Smooth muscle cell (in vitro differentiated cells): ENCODE measurements at regions not wholly inside any gene's neighbourhood (a gene's known extent, or its start where the extent isn't known, plus 50 kb on each side); places are given as distances from the start of the nearest gene placed in this dataset.

Experiments used
- DNase-seq: peaks from one replicate; lab custom pipeline; 2025; ENCODE audit not compliant: unreplicated experiment; lab: John Stamatoyannopoulos, UW
- H2AFZ ChIP-seq: fragments of 200-600 bp; sonication (generic); 2 replicates; pipeline ENCODE4 v1.6.0; 2016; ENCODE audit warnings: antibody characterized with exemption, low read depth, mild to moderate bottlenecking
- H3F3A ChIP-seq: fragments of 200-600 bp; sonication (generic); 2 replicates; pipeline ENCODE4 v1.6.0; 2017; ENCODE audit warnings: antibody characterized with exemption, low read depth
- H3K27ac ChIP-seq: fragments of 200-600 bp; sonication (generic); 2 replicates; pipeline ENCODE4 v1.5.1; 2016; ENCODE audit warnings: low read depth, mild to moderate bottlenecking
- H3K27me3 ChIP-seq: fragments of 200-600 bp; sonication (generic); 2 replicates; pipeline ENCODE4 v1.6.1; 2016; ENCODE audit warnings: low read depth, mild to moderate bottlenecking
- H3K36me3 ChIP-seq: fragments of 200-600 bp; sonication (generic); 2 replicates; pipeline ENCODE4 v1.5.1; 2016; ENCODE audit warnings: low read depth
- H3K4me1 ChIP-seq: fragments of 200-600 bp; sonication (generic); 2 replicates; pipeline ENCODE4 v1.5.1; 2016; ENCODE audit warnings: low read depth
- H3K4me2 ChIP-seq: fragments of 200-600 bp; sonication (generic); 2 replicates; pipeline ENCODE4 v1.6.0; 2016; ENCODE audit warnings: mild to moderate bottlenecking
- H3K4me3 ChIP-seq: fragments of 200-600 bp; sonication (generic); 2 replicates; pipeline ENCODE4 v1.5.1; 2016; ENCODE audit warnings: mild to moderate bottlenecking
- H3K79me2 ChIP-seq: fragments of 200-600 bp; sonication (generic); 2 replicates; pipeline ENCODE4 v1.6.0; 2016; ENCODE audit warnings: low read depth, mild to moderate bottlenecking
- H3K9ac ChIP-seq: fragments of 200-600 bp; sonication (generic); 2 replicates; pipeline ENCODE4 v1.6.0; 2016; ENCODE audit warnings: low read depth
- H3K9me3 ChIP-seq: fragments of 200-600 bp; sonication (generic); replicated peaks from 2 replicates; pipeline ENCODE4 v1.5.1; 2016; ENCODE audit warnings: low read depth
- H4K20me1 ChIP-seq: fragments of 200-600 bp; sonication (generic); 2 replicates; pipeline ENCODE4 v1.6.0; 2016; ENCODE audit warnings: low read depth
- WGBS: methylation state at CpG from one replicate; pipeline ENCODE4 v1.1.7; 2016; ENCODE audit warnings: low lambda C conversion rate; 5-methylcytosine and 5-hydroxymethylcytosine counted together
- TF ChIP-seq, protein P1 (sequence below): fragments of 200-600 bp; sonication (generic); IDR thresholded peaks from 2 replicates; pipeline ENCODE4 v1.5.1; 2017; ENCODE audit warnings: borderline replicate concordance, mild to moderate bottlenecking, antibody characterized with exemption; ENCODE audit not compliant: insufficient read depth, poor library complexity, severe bottlenecking

GRCh38 chr7:155362380-155363145, 64.9 kb downstream of the INSIG1 start:
- no peaks in the 10 kb centered on the region for H4K20me1 ChIP-seq
- no peak overlapping the region for H2AFZ ChIP-seq
- no peaks in the 10 kb centered on the region for H3F3A ChIP-seq
- TF ChIP-seq, protein P1, sequence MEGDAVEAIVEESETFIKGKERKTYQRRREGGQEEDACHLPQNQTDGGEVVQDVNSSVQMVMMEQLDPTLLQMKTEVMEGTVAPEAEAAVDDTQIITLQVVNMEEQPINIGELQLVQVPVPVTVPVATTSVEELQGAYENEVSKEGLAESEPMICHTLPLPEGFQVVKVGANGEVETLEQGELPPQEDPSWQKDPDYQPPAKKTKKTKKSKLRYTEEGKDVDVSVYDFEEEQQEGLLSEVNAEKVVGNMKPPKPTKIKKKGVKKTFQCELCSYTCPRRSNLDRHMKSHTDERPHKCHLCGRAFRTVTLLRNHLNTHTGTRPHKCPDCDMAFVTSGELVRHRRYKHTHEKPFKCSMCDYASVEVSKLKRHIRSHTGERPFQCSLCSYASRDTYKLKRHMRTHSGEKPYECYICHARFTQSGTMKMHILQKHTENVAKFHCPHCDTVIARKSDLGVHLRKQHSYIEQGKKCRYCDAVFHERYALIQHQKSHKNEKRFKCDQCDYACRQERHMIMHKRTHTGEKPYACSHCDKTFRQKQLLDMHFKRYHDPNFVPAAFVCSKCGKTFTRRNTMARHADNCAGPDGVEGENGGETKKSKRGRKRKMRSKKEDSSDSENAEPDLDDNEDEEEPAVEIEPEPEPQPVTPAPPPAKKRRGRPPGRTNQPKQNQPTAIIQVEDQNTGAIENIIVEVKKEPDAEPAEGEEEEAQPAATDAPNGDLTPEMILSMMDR = no peak
- no peaks in the 10 kb centered on the region for H3K9me3 ChIP-seq
- 86% methylated on average over 11 of the region's 11 CpGs for WGBS
- H3K79me2 ChIP-seq = no peaks in the 10 kb centered on the region
- no peak overlapping the region for H3K27ac ChIP-seq
- peaks cover 4% of the 10 kb centered on the region for H3K4me1 ChIP-seq
- no peaks in the 10 kb centered on the region for H3K36me3 ChIP-seq
- no peak overlapping the region for H3K4me3 ChIP-seq
- peaks cover 68% of the 10 kb centered on the region for H3K27me3 ChIP-seq
- no peak for DNase-seq
- no peak overlapping the region for H3K4me2 ChIP-seq
- H3K9ac ChIP-seq = no peak overlapping the region

DNA sequence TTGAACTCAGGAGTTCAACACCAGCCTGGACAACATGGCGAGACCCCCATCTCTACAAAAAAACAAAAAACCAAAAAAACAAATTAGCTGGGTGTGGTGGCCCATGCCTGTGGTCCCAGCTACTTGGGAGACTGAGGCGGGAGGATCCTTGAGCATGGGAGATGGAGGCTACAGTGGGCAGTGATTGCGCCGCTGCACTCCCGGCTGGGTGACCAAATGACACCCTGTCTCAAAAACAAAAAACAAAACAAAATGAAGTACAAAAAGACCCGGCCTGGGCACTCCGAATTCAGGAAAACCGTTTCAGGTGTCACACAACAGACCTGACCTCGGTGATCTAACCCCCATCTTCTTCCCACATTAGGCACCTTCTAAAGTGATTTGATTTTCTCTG, 65.5 kb downstream of the INSIG1 start:
- Histone ChIP-seq H3K36me3 (no peaks in the 10 kb centered on the region), H3K4me3 (no peak overlapping the region), H3K27ac (no peak overlapping the region), H3K9ac (no peak overlapping the region), H3K27me3 (peaks cover 63% of the 10 kb centered on the region), H4K20me1 (no peaks in the 10 kb centered on the region), H3K4me1 (peaks cover 4% of the 10 kb centered on the region), H3K79me2 (no peaks in the 10 kb centered on the region), H3K9me3 (no peaks in the 10 kb centered on the region), H3K4me2 (no peak overlapping the region), H2AFZ (no peak overlapping the region), H3F3A (no peaks in the 10 kb centered on the region)
- no peak for DNase-seq
- 92% methylated on average over 9 of the region's 9 CpGs for WGBS
- TF ChIP-seq, protein P1 = no peak

GRCh38 chr7:155363852-155364600, 66.3 kb downstream of the INSIG1 start:
- Histone ChIP-seq H3K27ac (no peak overlapping the region), H3F3A (no peaks in the 10 kb centered on the region), H3K9me3 (no peaks in the 10 kb centered on the region), H3K4me2 (no peak overlapping the region), H3K79me2 (no peaks in the 10 kb centered on the region), H2AFZ (no peak overlapping the region), H3K9ac (no peak overlapping the region), H4K20me1 (no peaks in the 10 kb centered on the region), H3K27me3 (peaks cover 58% of the 10 kb centered on the region), H3K4me3 (no peak overlapping the region), H3K4me1 (no peaks in the 10 kb centered on the region), H3K36me3 (no peaks in the 10 kb centered on the region)
- TF ChIP-seq, protein P1 = no peak
- 68% methylated on average over 20 of the region's 20 CpGs for WGBS
- no peak for DNase-seq
